Panc1 (cell line): ENCODE measurements at regions not wholly inside any gene's neighbourhood (a gene's known extent, or its start where the extent isn't known, plus 50 kb on each side); places are given as distances from the start of the nearest gene placed in this dataset.

Experiments
- CTCF ChIP-seq: fragments of 450-650 bp; IDR thresholded peaks from 2 replicates; pipeline ENCODE4 v1.5.1; 2017; ENCODE audit warnings: mild to moderate bottlenecking
- POLR2AphosphoS5 ChIP-seq: IDR thresholded peaks from 2 replicates; pipeline ENCODE4 v1.6.1; 2012; ENCODE audit warnings: mild to moderate bottlenecking, low read depth, low read length, moderate library complexity
- REST ChIP-seq, 2 experiments: IDR thresholded peaks; 2 replicates each; pipeline ENCODE4 v1.6.1; 2011 to 2012; ENCODE audit warnings: low read depth in 2 of 2, control low read depth in 1 of 2, low read length in 1 of 2, mild to moderate bottlenecking in 1 of 2, moderate library complexity in 1 of 2; ENCODE audit not compliant: insufficient read depth in 1 of 2
- SIN3A ChIP-seq: IDR thresholded peaks from 2 replicates; pipeline ENCODE4 v1.6.1; 2012; ENCODE audit warnings: low read depth, mild to moderate bottlenecking, low read length, moderate library complexity, borderline replicate concordance; ENCODE audit not compliant: insufficient read depth
- TCF7L2 ChIP-seq: IDR thresholded peaks from 2 replicates; pipeline ENCODE4 v1.6.1; 2011; ENCODE audit warnings: mild to moderate bottlenecking, low read depth, low read length, inconsistent platforms

- TF ChIP-seq POLR2AphosphoS5 (no peak), CTCF (no peak), SIN3A (no peak), REST (IDR thresholded peaks at IDR 0.05; ENCODE audit: insufficient read depth in 1 of 2, low read depth in 2 of 2, low read length in 1 of 2) (no peak), TCF7L2 (no peak)
These were observed 262.8 kb upstream of the TBL1XR1 start for GRCh38 chr3:177460047-177460446.
